Type B pancreatic cell (in vitro differentiated cells): ENCODE measurements at regions not wholly inside any gene's neighbourhood (a gene's known extent, or its start where the extent isn't known, plus 50 kb on each side); places are given as distances from the start of the nearest gene placed in this dataset.
"Not testable (repeated sequence)": the region's sequence is repeated elsewhere in the genome, so short reads cannot be mapped to it uniquely, and the experiment has no call there.

ENCODE experiments used
- DNase-seq: peaks from one replicate; pipeline ENCODE4 v3.0.0; 2021; ENCODE audit warnings: mixed read lengths; ENCODE audit not compliant: unreplicated experiment; ENCODE audit errors: extremely low spot score
- H3K27ac Mint-ChIP-seq: 2 replicates; pipeline ENCODE4 v1.8.0; 2021; ENCODE audit warnings: mild to moderate bottlenecking, mixed read lengths
- H3K27me3 Mint-ChIP-seq: 2 replicates; pipeline ENCODE4 v1.8.0; 2021; ENCODE audit warnings: mixed read lengths
- H3K36me3 Mint-ChIP-seq: 2 replicates; pipeline ENCODE4 v1.8.0; 2021; ENCODE audit warnings: mixed read lengths
- H3K4me1 Mint-ChIP-seq: one replicate; pipeline ENCODE4 v1.8.0; 2021; ENCODE audit warnings: mixed read lengths; ENCODE audit not compliant: unreplicated experiment
- H3K4me3 Mint-ChIP-seq: 2 replicates; pipeline ENCODE4 v1.8.0; 2021; ENCODE audit warnings: mild to moderate bottlenecking, mixed read lengths
- H3K9me3 Mint-ChIP-seq: 2 replicates; pipeline ENCODE4 v1.8.0; 2021; ENCODE audit warnings: mixed read lengths
- CTCF ChIP-seq: fragments of 200-600 bp; sonication (generic); conservative IDR thresholded peaks from 2 replicates; pipeline ENCODE4 v1.5.0; 2021; ENCODE audit warnings: antibody characterized with exemption, mild to moderate bottlenecking

GRCh38 chr5:118111956-118112355 is 876.4 kb downstream of the DTWD2 start:
- TF ChIP-seq CTCF, result no peak
- Mint-ChIP-seq H3K4me1 (no peaks in the 10 kb centered on the region), H3K36me3 (no peaks in the 10 kb centered on the region), H3K9me3 (no peaks in the 10 kb centered on the region), H3K27ac (no peak overlapping the region), H3K27me3 (no peaks in the 10 kb centered on the region), H3K4me3 (no peak overlapping the region)
- DNase-seq, result no peak

- H3K36me3 Mint-ChIP-seq, H3K27me3 Mint-ChIP-seq, H3K27ac Mint-ChIP-seq, H3K4me3 Mint-ChIP-seq, H3K9me3 Mint-ChIP-seq, H3K4me1 Mint-ChIP-seq, DNase-seq: not testable (repeated sequence)
Observed at GRCh38 chr5:118107246-118107645, 881.1 kb downstream of the DTWD2 start.

GRCh38 chr5:118098716-118099115 is 889.6 kb downstream of the DTWD2 start:
- Mint-ChIP-seq H3K27me3 (no peaks in the 10 kb centered on the region), H3K4me3 (no peak overlapping the region), H3K27ac (no peak overlapping the region), H3K36me3 (no peaks in the 10 kb centered on the region), H3K9me3 (no peaks in the 10 kb centered on the region), H3K4me1 (peaks cover 14% of the 10 kb centered on the region)
- no peak for TF ChIP-seq CTCF
- DNase-seq, result no peak

- H3K27ac Mint-ChIP-seq, result no peak overlapping the region
- DNase-seq, result no peak
- H3K36me3 Mint-ChIP-seq, result no peaks in the 10 kb centered on the region
- H3K9me3 Mint-ChIP-seq, result no peaks in the 10 kb centered on the region
- H3K27me3 Mint-ChIP-seq, result no peaks in the 10 kb centered on the region
- TF ChIP-seq CTCF, result no peak
- no peak overlapping the region for H3K4me3 Mint-ChIP-seq
- peaks cover 14% of the 10 kb centered on the region for H3K4me1 Mint-ChIP-seq
Observed at GRCh38 chr5:118095115-118095514, 893.2 kb downstream of the DTWD2 start.

GRCh38 chr5:118088448-118088847 is 899.9 kb downstream of the DTWD2 start:
- no peak for TF ChIP-seq CTCF
- DNase-seq, result no peak
- no peaks in the 10 kb centered on the region for H3K27me3 Mint-ChIP-seq
- H3K4me3 Mint-ChIP-seq, result no peak overlapping the region
- H3K27ac Mint-ChIP-seq, result peak overlapping the region; percentile 5
- H3K36me3 Mint-ChIP-seq, result no peaks in the 10 kb centered on the region
- H3K9me3 Mint-ChIP-seq, result peaks cover 14% of the 10 kb centered on the region
- H3K4me1 Mint-ChIP-seq, result no peaks in the 10 kb centered on the region

GRCh38 chr5:118076490-118076889 is 911.9 kb downstream of the DTWD2 start:
- Mint-ChIP-seq H3K27me3 (no peaks in the 10 kb centered on the region), H3K4me3 (no peak overlapping the region), H3K9me3 (no peaks in the 10 kb centered on the region), H3K4me1 (no peaks in the 10 kb centered on the region), H3K36me3 (no peaks in the 10 kb centered on the region), H3K27ac (no peak overlapping the region)
- TF ChIP-seq CTCF, result no peak
- DNase-seq, result no peak
